Endothelial cell of umbilical vein (primary cell): ENCODE measurements at regions not wholly inside any gene's neighbourhood (a gene's known extent, or its start where the extent isn't known, plus 50 kb on each side); places are given as distances from the start of the nearest gene placed in this dataset.

Source experiments
- BruUV-seq: library from RNA; stranded (reverse); fragments of 400-500 nt; replicated peaks from 2 replicates; lab custom pipeline; 2021; lab: Mats Ljungman, UMichigan
- CTCF ChIA-PET: fragments of 300-600, 350-600 bp; sonication (Branson Sonifier 250); formaldehyde crosslinking; loops from one replicate; lab custom pipeline; 2021; ENCODE audit warnings: antibody characterized with exemption, inconsistent platforms; lab: Charles Lee
- POLR2A ChIA-PET: fragments of 300-600, 350-600 bp; sonication (Branson Sonifier 250); formaldehyde crosslinking; loops from one replicate; lab custom pipeline; 2021; ENCODE audit warnings: antibody characterized with exemption, inconsistent platforms; lab: Charles Lee
- DNase-seq: peaks from one replicate; pipeline ENCODE4 v3.0.0-alpha.2; 2011; ENCODE audit warnings: low read depth, low spot score
- FAIRE-seq: peaks from 2 replicates; lab custom pipeline; 2011; peaks lifted over from hg19 to GRCh38; lab: Jason Lieb, UNC
- H2AFZ ChIP-seq: 2 replicates; pipeline ENCODE4 v1.6.0; 2012; ENCODE audit warnings: low read depth, low read length, control low read depth, inconsistent platforms
- H3K27ac ChIP-seq: 2 replicates; pipeline ENCODE4 v1.5.1; 2011; ENCODE audit warnings: low read depth, mild to moderate bottlenecking, control low read depth, low read length, moderate library complexity; ENCODE audit not compliant: insufficient read depth
- H3K27me3 ChIP-seq, 2 experiments: 2 replicates each; pipeline versions ENCODE4 v1.6.0 to v1.6.1; 2011; ENCODE audit warnings: low read length in 2 of 2, mixed read lengths in 1 of 2; ENCODE audit not compliant: control insufficient read depth in 2 of 2, insufficient read depth in 2 of 2
- H3K36me3 ChIP-seq, 2 experiments: 2 replicates in 1 of 2; 3 replicates in 1 of 2; pipeline ENCODE4 v1.5.1; 2011; ENCODE audit warnings: low read length in 2 of 2, mild to moderate bottlenecking in 1 of 2, moderate library complexity in 1 of 2; ENCODE audit not compliant: control insufficient read depth in 2 of 2, insufficient read depth in 2 of 2; ENCODE audit errors: extremely low read depth in 1 of 2
- H3K4me1 ChIP-seq: 3 replicates; pipeline ENCODE4 v1.5.1; 2011; ENCODE audit warnings: mild to moderate bottlenecking, low read length; ENCODE audit not compliant: control insufficient read depth, insufficient read depth; ENCODE audit errors: extremely low read depth
- H3K4me2 ChIP-seq: 2 replicates; pipeline ENCODE4 v1.6.1; 2011; ENCODE audit warnings: low read length, control low read depth, mixed read lengths; ENCODE audit not compliant: insufficient read depth
- H3K4me3 ChIP-seq, 3 experiments: fragments of 200-600 bp in 1 of 3; sonication (generic), shearing (Covaris generic) in 1 of 3; replicated peaks in 1 of 3; 2 replicates each; pipeline ENCODE4 v1.5.1; 2011 to 2016; ENCODE audit warnings: control low read depth in 3 of 3, low read length in 3 of 3, mild to moderate bottlenecking in 2 of 3, inconsistent platforms in 1 of 3, low read depth in 1 of 3, moderate library complexity in 1 of 3; ENCODE audit not compliant: insufficient read depth in 1 of 3
- H3K79me2 ChIP-seq: 2 replicates; pipeline ENCODE4 v1.6.0; 2012; ENCODE audit warnings: low read length, inconsistent platforms; ENCODE audit not compliant: control insufficient read depth, insufficient read depth
- H3K9ac ChIP-seq: replicated peaks from 2 replicates; pipeline ENCODE3; 2011; ENCODE audit warnings: low read length, control low read depth; ENCODE audit not compliant: insufficient read depth; ENCODE audit errors: extremely low read depth
- H3K9me1 ChIP-seq: replicated peaks from 3 replicates; pipeline ENCODE4 v1.6.0; 2011; ENCODE audit warnings: mild to moderate bottlenecking, low read length; ENCODE audit not compliant: control insufficient read depth, insufficient read depth; ENCODE audit errors: extremely low read depth
- H3K9me3 ChIP-seq: replicated peaks from 2 replicates; pipeline ENCODE4 v1.5.1; 2012; ENCODE audit warnings: low read length, inconsistent platforms; ENCODE audit not compliant: control insufficient read depth, insufficient read depth
- H4K20me1 ChIP-seq: replicated peaks from 2 replicates; pipeline ENCODE3; 2011; ENCODE audit warnings: mild to moderate bottlenecking, low read length; ENCODE audit not compliant: control insufficient read depth, insufficient read depth; ENCODE audit errors: extremely low read depth
- CTCF ChIP-seq, 2 donors: IDR thresholded peaks; 1 replicate in 1 of 2; 2 replicates in 1 of 2; pipeline ENCODE4 v1.5.1; 2011; ENCODE audit warnings: low read length in 2 of 2, mild to moderate bottlenecking in 2 of 2, moderate library complexity in 2 of 2, control low read depth in 1 of 2, inconsistent platforms in 1 of 2, low read depth in 1 of 2; ENCODE audit not compliant: insufficient read depth in 1 of 2; ENCODE audit errors: extremely low read depth in 1 of 2
- EZH2 ChIP-seq: IDR thresholded peaks from 2 replicates; pipeline ENCODE4 v1.6.1; 2012; ENCODE audit warnings: borderline replicate concordance, low read depth, mild to moderate bottlenecking, moderate library complexity, low read length, inconsistent platforms; ENCODE audit not compliant: severe bottlenecking
- FOS ChIP-seq: IDR thresholded peaks from 2 replicates; pipeline ENCODE4 v1.6.1; 2011; ENCODE audit warnings: mild to moderate bottlenecking, low read length, moderate library complexity, borderline replicate concordance; ENCODE audit not compliant: insufficient read depth
- GATA2 ChIP-seq: IDR thresholded peaks from 2 replicates; pipeline ENCODE4 v1.7.0; 2011; ENCODE audit warnings: low read depth, mild to moderate bottlenecking, moderate library complexity, mixed read lengths, low read length; ENCODE audit not compliant: insufficient read length, insufficient read depth
- JUN ChIP-seq: IDR thresholded peaks from 2 replicates; pipeline ENCODE4 v1.6.1; 2011; ENCODE audit warnings: borderline replicate concordance, low read depth; ENCODE audit not compliant: insufficient read length, insufficient read depth
- MAX ChIP-seq: IDR thresholded peaks from 2 replicates; pipeline ENCODE4 v1.6.1; 2011; ENCODE audit not compliant: insufficient read depth, insufficient read length
- MYC ChIP-seq: IDR thresholded peaks from one replicate; pipeline ENCODE4 v1.6.1; 2011; ENCODE audit warnings: mild to moderate bottlenecking, low read depth, low read length
- POLR2A ChIP-seq: IDR thresholded peaks from 2 replicates; pipeline ENCODE4 v1.6.1; 2012; ENCODE audit warnings: low read depth, mild to moderate bottlenecking, control low read depth, low read length
- POLR2AphosphoS5 ChIP-seq: IDR thresholded peaks from 2 replicates; pipeline ENCODE4 v1.6.1; 2012; ENCODE audit warnings: low read depth, mild to moderate bottlenecking, control low read depth, low read length, moderate library complexity; ENCODE audit not compliant: insufficient read depth
- dilution Hi-C: fragments of 300-500 bp; cut with MboI; formaldehyde crosslinking; loops from one replicate; pipeline ENCODE4 v1.15.0; 2019; ENCODE audit warnings: low sequenced_read_pairs; ENCODE audit not compliant: extremely low pct_ligation_motif_present
- intact Hi-C: fragments of 100-400 bp; cut with micrococcal nuclease; formaldehyde crosslinking; loops from one replicate; pipeline ENCODE4 v1.10.0; 2022

DNA sequence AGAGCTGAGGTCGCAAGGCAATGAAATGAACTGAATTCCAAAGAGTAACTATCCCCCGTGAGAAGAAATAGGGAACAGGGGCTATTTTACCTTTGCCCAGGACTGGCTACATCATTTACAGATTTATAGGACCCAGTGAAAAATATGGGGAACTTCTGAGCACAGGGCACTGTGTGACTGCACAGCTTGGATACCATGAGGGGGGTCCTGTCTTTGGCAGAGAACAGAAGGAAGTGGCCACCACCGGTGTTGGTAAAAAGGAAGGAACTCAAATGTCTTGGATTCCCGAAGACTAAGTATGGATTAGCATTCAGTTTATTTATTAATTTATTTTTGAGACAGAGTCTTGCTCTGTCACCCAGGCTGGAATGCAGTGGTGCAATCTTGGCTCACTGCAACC is 119.6 kb downstream of the B3GNT2 start:
- POLR2A ChIA-PET = no interaction called here
- H2AFZ ChIP-seq = no peak overlapping the region
- H3K27ac ChIP-seq = no peak overlapping the region
- no peak overlapping the region for H3K4me2 ChIP-seq
- FAIRE-seq = no peak
- dilution Hi-C loops (no loop called here), intact Hi-C loops (no loop called here)
- CTCF ChIA-PET = no interaction called here
- BruUV-seq = no TSS peak
- no peaks in the 10 kb centered on the region for H3K27me3 ChIP-seq
- TF ChIP-seq POLR2A (no peak), EZH2 (no peak)
- no peak overlapping the region for H3K9ac ChIP-seq
- no peaks in the 10 kb centered on the region for H3K36me3 ChIP-seq
- no peaks in the 10 kb centered on the region for H3K9me1 ChIP-seq
- H3K9me3 ChIP-seq = no peaks in the 10 kb centered on the region
- H3K4me3 ChIP-seq = no peak overlapping the region
- no peaks in the 10 kb centered on the region for H3K79me2 ChIP-seq
- H3K4me1 ChIP-seq = no peaks in the 10 kb centered on the region
- H4K20me1 ChIP-seq = no peaks in the 10 kb centered on the region
- no peak for DNase-seq

DNA sequence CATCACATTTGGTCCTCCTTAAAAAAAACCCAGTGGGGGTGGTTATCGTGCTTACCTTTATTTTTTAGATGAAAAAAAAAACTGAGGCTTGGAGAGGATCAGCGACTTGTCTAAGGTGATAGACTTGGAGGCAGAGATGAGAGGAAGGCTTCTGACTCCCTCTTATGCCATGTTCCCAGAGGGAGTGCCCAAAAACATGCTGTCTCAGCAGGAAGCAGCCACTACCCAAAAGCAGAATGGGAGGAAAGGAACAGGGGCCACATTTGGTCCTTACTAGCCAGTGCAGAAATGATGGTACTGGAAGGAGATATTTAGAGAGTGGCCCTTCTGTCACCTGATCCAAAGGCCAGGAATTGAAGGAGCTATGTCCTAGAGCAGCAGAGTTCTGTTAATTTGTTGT is 118.4 kb downstream of the B3GNT2 start:
- POLR2A ChIA-PET = no interaction called here
- no peaks in the 10 kb centered on the region for H3K9me3 ChIP-seq
- CTCF ChIA-PET = interaction anchor here (1.0 to 1.8 kb wide), 2 partner anchors 11 to 15 kb away, joined by 3 to 7 read pairs; no protein-coding TSS in a partner anchor
- no peak overlapping the region for H3K27ac ChIP-seq
- H3K27me3 ChIP-seq = no peaks in the 10 kb centered on the region
- no peak overlapping the region for H3K4me3 ChIP-seq
- no peak overlapping the region for H3K9ac ChIP-seq
- no peaks in the 10 kb centered on the region for H4K20me1 ChIP-seq
- H3K4me1 ChIP-seq = peaks cover 10% of the 10 kb centered on the region
- H2AFZ ChIP-seq = no peak overlapping the region
- DNase-seq (no peak), FAIRE-seq (no peak)
- intact Hi-C loops (no loop called here), dilution Hi-C loops (no loop called here)
- no peaks in the 10 kb centered on the region for H3K36me3 ChIP-seq
- no peaks in the 10 kb centered on the region for H3K79me2 ChIP-seq
- no peak overlapping the region for H3K4me2 ChIP-seq
- TF ChIP-seq EZH2 = no peak
- TF ChIP-seq MAX = no peak
- TF ChIP-seq CTCF (IDR thresholded peaks at IDR 0.05; ENCODE audit: extremely low read depth in 1 of 2, insufficient read depth in 1 of 2, low read depth in 1 of 2, low read length in 2 of 2) = no peak
- no peak for TF ChIP-seq POLR2A
- TF ChIP-seq POLR2AphosphoS5 = no peak
- TF ChIP-seq JUN = no peak
- no peak for TF ChIP-seq MYC
- no peak for TF ChIP-seq GATA2
- no peak for TF ChIP-seq FOS
- BruUV-seq = no TSS peak
- no peaks in the 10 kb centered on the region for H3K9me1 ChIP-seq
